ENCODE measurements at regions not wholly inside any gene's neighbourhood (a gene's known extent, or its start where the extent isn't known, plus 50 kb on each side); places are given as distances from the start of the nearest gene placed in this dataset.

DNA sequence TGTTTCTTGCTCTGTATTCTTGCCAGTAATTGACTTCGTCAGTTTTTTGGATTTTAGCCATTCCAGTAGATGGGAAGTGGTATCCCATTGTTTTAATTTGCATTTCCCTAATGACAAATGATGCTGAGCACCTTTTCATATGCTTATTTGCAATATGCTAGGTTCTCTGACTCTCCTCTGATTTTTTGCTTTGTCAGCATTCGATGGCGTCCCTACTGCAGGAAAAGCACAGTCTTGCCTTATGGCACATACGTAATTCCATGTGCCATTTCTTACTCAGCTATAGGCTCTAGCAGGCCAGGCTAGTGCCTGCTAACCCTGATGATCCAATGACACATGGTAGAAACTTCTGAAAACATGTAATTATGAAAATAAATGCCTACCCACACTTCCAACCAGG lies 239.2 kb upstream of the ATP10A start:
- ATAC-seq (no peak), DNase-seq (no peak)
- intact Hi-C loops (cut with micrococcal nuclease): no loop called here

DNA sequence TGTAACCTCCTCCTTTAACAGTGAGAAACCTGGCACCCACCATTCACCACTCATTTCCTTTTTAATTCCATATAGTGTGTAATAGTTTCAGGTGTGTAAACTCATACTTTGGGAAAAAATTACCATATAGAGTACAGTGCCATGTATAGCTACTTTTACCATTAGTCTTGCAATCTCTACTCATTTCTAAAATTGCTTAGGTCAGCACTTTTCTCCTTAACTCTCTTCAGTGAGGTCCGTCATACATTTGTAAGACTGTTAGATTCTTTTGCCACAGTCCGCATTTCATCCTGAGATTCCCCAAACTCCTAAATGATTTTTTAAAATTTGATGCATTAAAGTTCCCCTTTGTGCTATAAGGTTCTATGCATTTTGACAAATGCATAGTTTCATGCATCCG lies 238.3 kb upstream of the ATP10A start:
- DNase-seq (no peak), ATAC-seq (no peak)
- intact Hi-C loops (cut with micrococcal nuclease): no loop called here

GRCh38 chr15:26098801-26099200 lies 235.7 kb upstream of the ATP10A start:
- intact Hi-C loops (cut with micrococcal nuclease): no loop called here

GRCh38 chr15:26097216-26097615 lies 234.1 kb upstream of the ATP10A start:
- no peak for ATAC-seq
- no peak for DNase-seq
- intact Hi-C loops (cut with micrococcal nuclease): no loop called here

More at GRCh38 chr15:26098801-26099200, 235.7 kb upstream of the ATP10A start:
- ATAC-seq (no peak), DNase-seq (no peak)

DNA sequence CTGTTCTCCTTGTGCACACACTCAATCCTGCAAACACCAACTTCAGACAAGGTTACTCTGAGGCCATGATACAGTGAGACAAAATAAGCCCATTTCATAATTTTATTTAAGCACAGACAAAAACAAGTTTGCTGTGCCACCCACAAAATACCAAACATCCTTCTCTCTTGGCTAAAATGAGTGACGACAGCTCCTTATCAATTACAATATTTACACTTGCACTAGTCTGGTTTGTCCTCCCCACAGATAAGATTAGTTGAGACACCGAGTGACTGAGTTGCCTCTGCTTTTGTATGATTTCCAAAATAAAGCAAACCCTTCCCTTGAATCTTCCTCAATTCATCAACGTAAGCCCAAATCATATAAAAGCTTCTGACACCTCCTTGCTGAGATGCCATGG lies 233.5 kb upstream of the ATP10A start:
- DNase-seq (no peak), ATAC-seq (no peak)
- intact Hi-C loops (cut with micrococcal nuclease): no loop called here

DNA sequence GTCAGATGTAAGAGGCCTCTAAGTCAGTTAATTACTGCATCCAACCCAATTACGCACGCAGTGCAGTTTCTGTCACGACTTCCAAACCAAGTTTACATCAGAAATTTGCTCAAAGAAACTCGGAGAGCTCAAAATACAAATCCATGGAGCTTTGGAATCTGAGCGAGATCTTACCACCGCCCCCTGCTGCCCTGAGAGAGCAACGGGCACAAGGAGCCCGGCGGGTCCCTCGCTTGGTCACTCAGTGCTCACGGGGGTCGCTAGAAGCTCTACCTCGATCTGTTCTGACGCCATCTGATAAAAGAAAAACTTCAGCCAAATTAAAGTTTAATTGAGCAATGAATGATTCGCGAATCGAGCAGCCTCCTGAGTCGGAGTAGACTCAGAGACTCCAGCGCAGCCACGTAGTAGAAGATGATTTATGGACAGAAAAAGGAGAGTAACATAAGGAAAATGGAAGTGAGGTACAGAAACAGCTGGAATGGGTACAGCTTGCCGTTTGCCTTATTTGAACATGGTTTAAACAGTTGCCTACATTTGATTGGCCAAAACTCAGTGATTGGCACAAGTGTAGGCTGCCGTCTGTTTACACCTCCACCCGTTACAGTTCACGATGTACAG lies 232.7 kb upstream of the ATP10A start:
- DNase-seq (no peak), ATAC-seq (no peak)
- intact Hi-C loops (cut with micrococcal nuclease): no loop called here

DNA sequence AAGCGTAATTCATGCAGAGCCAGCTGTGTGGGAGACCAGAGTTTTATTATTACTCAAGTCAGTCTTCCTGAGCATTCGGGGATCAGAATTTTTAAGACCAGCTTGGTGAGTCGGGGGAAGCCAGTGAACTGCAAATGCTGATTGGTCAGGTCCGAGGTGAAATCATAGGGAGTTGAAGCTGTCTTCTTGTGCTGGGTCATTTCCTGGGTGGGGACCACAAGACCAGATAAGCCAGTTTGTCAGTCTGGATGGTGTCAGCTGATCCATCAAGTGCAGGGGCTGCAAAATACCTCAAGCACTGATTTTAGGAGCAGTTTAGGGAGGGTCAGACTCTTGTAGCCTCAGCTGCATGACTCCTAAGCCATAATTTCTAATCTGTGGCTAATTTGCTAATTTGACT lies 228.1 kb upstream of the ATP10A start:
- DNase-seq (no peak), ATAC-seq (no peak)
- intact Hi-C loops (cut with micrococcal nuclease): no loop called here

DNA sequence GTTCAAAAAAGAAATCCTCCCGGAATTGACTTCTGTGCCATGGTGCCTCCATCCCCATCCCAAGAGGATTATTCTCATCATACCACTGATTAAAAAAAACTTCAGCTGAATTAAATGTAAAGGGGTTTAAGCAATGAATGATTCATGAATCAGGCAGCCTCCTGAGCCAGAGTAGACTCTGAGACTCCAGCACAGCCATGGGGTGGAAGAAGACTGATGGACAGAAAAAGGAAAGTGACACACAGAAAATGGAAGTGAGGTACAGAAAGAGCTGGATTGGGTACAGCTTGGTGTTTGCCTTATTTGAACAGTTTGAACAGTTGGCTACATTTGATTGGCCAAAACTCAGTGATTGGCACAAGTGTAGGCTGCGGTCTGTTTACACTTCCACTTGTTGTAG lies 224.8 kb upstream of the ATP10A start:
- intact Hi-C loops (cut with micrococcal nuclease): no loop called here
- DNase-seq (no peak), ATAC-seq (no peak)

GRCh38 chr15:26087395-26087794 lies 224.3 kb upstream of the ATP10A start:
- no peak for DNase-seq
- intact Hi-C loops (cut with micrococcal nuclease): no loop called here

GRCh38 chr15:26084771-26085170 lies 221.6 kb upstream of the ATP10A start:
- DNase-seq (no peak), ATAC-seq (no peak)
- intact Hi-C loops (cut with micrococcal nuclease): no loop called here

More at GRCh38 chr15:26087395-26087794, 224.3 kb upstream of the ATP10A start:
- ATAC-seq: no peak

DNA sequence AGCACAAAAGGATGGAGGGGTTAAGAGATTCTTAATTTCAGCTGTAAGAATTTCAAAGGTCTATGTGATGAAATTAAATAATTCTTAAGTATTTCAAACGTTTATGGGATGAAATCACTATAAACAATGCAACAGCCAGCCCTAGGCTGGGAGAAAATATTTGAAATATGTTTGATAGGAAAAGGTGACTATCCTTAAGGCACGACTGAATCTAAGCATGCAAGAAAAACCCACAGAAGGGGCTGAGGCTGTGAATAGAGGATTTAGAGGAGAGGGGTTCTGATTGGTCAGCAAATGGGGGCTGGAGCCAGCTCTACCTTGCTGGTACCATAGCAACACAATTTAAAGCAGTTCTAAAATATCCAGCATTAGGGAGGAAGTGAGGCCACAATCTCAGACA lies 220.8 kb upstream of the ATP10A start:
- DNase-seq: no peak
- intact Hi-C loops (cut with micrococcal nuclease): no loop called here
- no peak for ATAC-seq

DNA sequence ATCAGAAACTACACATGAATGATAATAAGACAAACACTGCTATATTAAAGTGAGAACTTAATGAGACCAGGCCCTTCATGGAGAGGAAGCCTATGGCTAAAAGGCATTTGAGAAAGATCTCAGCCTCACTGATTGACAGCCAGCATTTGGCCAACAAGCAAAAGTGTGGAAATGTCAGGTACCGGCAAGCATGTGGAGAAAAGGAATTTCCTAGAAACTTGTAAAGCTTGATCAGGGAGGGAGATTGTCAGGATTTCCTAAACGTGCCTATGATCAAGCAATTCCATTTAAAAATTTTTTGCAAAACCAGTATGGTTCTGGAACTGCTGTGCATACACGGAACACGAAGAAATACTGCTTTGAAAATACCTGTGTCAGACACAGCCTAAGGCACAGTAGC lies 220.3 kb upstream of the ATP10A start:
- intact Hi-C loops (cut with micrococcal nuclease): no loop called here
- ATAC-seq: no peak
- DNase-seq: no peak

DNA sequence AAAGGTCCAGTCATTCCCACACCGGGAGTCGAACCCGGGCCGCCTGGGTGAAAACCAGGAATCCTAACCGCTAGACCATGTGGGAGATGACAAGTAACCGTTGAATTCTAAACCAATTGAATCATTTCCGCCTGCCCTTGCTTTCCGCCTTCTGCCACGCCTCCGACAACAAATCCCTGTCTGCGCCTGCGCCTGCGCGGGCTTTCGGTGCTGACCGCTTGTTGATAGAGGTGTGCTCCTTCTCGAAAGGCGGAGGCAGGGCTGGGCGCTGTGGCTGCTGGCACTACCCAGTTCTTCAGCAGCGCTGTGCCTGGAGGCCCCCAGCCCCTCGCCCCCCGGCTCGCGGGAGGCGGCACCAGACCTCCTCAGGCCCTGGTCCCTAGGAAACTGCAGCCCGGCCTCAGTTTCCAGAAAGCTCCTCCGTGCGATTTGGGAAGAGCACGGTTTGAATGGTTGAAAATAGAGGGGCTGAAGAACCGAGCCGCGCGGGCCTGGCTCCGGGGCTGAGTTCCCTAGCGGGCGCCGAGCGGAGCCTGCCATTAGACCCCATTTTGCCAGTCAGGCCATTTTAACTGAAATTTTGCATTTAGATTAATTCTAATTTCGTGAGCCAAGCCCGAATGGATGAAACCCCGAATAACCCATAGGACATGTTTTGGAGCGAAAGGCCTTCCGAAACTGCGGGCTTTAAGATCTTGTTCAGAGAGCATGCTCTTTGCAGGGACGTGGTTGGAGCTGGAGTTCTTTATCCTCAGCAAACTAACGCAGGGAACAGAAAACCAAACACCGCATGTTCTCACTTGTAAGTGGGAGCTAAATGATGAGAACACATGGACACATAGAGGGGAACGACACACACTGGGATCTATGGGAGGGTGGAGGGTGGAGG lies 219.3 kb upstream of the ATP10A start:
- ATAC-seq: peak; percentile 99
- DNase-seq: peak; percentile 97
- intact Hi-C loops (cut with micrococcal nuclease): no loop called here

GRCh38 chr15:26081758-26082220 lies 218.7 kb upstream of the ATP10A start:
- ATAC-seq (no peak), DNase-seq (no peak)
- intact Hi-C loops (cut with micrococcal nuclease): no loop called here

DNA sequence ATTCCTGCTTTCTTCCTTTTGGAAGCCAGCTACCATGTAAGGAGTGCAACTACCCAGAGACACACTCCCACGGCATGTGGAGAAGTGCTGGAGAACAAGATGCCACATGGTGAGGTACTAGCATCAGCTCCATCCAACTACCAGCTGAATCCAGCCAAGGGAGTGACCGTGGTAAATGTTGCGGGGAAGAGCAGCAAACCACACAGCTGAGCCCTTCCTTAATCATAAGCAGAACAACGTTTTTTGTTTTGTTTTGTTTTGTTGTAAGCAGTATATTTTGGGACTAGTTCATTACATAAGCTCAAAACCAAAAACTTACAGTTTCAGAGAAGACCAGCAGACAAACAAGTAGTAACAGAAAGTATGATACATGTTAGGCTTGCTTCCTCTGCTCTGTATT lies 212.6 kb upstream of the ATP10A start:
- ATAC-seq: no peak
- DNase-seq: no peak
- intact Hi-C loops (cut with micrococcal nuclease): no loop called here

DNA sequence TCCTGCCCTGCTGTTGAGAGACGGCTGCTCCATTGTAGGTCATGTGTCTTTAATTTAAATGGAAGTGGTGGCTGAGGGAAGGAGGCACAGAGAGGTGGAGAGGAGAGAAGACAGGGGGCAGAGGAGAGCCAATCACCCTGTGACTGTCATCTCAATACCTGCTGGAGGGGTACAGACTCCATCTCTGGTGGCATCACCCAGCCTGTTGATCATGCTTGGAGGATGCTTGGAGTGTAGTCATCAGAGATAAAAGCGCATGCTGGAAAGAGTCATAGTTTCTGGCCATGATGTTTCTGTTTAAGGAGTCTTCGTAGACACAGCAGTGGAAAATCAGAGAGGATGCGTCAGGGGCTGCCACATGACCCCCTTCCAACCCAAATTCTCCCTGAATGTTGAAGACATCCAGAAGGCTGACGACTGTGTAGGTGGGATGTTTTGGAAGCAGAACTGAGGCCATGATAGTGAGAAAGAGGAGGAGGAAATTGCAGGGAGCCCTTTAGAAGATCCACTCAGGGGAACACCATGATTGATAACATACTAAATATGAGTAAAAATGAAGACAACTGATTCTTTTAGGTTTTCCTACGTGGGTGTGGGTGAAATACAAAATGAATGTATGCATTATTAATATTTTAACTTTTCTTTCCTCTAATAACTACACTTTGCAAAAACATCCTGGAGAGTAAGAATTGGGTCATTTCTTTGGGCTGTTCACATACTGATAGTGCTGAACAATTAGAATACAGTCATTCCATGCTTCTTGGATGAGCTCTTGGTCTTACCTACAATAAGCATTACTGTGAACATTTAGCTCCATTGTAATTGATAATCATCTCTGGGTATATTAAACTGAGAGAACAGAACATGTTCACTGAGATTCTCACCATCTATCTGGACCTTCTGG lies 210.6 kb upstream of the ATP10A start:
- no peak for ATAC-seq
- DNase-seq: no peak
- intact Hi-C loops (cut with micrococcal nuclease): no loop called here

DNA sequence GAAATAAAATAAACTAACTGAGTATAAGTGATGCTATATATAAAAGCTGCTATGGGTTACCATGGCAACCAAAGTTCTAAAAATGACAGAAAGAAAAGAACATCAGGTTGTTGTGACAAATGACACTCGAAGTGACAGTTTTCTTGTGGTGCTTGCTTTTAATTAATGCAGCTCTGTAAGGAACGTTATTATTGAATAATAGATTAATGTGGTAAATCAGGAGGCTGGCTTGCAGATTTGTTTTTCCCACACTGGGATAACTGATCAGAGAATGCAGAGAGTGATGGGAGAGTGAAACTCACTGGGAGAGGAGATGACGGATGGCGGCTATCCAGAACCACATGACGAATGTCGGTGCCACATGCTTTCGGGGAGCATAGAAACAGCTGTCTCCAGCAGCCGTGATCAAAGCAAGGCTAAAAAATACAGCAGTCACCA lies 207.0 kb upstream of the ATP10A start:
- intact Hi-C loops (cut with micrococcal nuclease): no loop called here
- no peak for ATAC-seq
- no peak for DNase-seq

GRCh38 chr15:26069231-26069641 lies 206.1 kb upstream of the ATP10A start:
- intact Hi-C loops (cut with micrococcal nuclease): no loop called here
- no peak for DNase-seq
- no peak for ATAC-seq

DNA sequence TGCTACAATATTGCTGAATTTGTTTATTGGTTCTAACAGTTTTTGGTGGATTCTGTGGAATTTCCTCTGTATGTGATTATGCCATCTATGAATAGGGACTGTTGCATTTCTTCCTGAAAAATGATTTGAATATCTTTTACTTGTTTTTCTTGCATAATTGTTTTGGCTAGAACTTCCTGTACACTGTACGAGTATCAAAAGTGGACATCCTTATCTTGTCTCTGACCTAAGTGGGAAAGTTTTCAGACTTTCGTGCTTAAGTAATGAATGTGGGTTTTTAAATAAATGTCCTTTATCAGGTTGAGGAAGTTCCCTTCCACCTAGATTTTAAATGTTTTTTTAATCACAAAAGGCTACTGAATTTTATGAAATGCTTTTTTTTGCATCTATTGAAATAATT lies 203.8 kb upstream of the ATP10A start:
- ATAC-seq (no peak), DNase-seq (no peak)
- intact Hi-C loops (cut with micrococcal nuclease): no loop called here

DNA sequence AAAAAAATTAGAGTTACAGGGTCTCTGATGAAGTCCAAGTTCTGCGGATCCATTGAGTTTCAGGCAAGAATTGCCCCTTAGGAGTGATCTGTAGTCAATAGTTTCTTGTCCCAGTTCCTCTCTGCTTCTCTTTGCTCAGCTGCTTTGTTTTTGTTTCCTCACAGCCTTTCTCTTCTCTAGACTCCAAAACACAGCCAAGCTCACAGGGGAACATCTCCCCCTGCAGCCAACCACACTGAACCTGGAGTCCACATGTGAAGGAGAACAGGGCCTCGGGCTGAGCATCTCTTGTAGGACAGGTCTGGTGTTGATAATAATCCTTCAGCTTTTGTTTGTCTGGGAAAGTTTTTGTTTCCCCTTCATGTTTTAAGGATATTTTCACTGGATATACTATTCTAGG lies 202.6 kb upstream of the ATP10A start:
- ATAC-seq (no peak), DNase-seq (no peak)
- intact Hi-C loops (cut with micrococcal nuclease): no loop called here
